ENCODE measurements at regions not wholly inside any gene's neighbourhood (a gene's known extent, or its start where the extent isn't known, plus 50 kb on each side); places are given as distances from the start of the nearest gene placed in this dataset.

GRCh38 chr10:121413951-121414350 is 184.3 kb downstream of the FGFR2 start:
- TF ChIP-seq, protein P1, sequence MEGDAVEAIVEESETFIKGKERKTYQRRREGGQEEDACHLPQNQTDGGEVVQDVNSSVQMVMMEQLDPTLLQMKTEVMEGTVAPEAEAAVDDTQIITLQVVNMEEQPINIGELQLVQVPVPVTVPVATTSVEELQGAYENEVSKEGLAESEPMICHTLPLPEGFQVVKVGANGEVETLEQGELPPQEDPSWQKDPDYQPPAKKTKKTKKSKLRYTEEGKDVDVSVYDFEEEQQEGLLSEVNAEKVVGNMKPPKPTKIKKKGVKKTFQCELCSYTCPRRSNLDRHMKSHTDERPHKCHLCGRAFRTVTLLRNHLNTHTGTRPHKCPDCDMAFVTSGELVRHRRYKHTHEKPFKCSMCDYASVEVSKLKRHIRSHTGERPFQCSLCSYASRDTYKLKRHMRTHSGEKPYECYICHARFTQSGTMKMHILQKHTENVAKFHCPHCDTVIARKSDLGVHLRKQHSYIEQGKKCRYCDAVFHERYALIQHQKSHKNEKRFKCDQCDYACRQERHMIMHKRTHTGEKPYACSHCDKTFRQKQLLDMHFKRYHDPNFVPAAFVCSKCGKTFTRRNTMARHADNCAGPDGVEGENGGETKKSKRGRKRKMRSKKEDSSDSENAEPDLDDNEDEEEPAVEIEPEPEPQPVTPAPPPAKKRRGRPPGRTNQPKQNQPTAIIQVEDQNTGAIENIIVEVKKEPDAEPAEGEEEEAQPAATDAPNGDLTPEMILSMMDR (IDR thresholded peaks at IDR 0.05) = no peak
- no peak for TF ChIP-seq EZH2 (IDR thresholded peaks at IDR 0.05; ENCODE audit: borderline replicate concordance, insufficient read depth, low read depth, low read length, poor library complexity, severe bottlenecking)

Data from B cell (primary cell).